HG03565 (cell line): ENCODE measurements at regions not wholly inside any gene's neighbourhood (a gene's known extent, or its start where the extent isn't known, plus 50 kb on each side); places are given as distances from the start of the nearest gene placed in this dataset.
"Not testable (repeated sequence)": the region's sequence is repeated elsewhere in the genome, so short reads cannot be mapped to it uniquely, and the experiment has no call there.

Experiments
- ATAC-seq: cut with Tn5 transposase; IDR thresholded peaks from one replicate; pipeline ENCODE4 v1.9.1; 2021; ENCODE audit warnings: mild to moderate bottlenecking, moderate library complexity; ENCODE audit not compliant: unreplicated experiment

DNA sequence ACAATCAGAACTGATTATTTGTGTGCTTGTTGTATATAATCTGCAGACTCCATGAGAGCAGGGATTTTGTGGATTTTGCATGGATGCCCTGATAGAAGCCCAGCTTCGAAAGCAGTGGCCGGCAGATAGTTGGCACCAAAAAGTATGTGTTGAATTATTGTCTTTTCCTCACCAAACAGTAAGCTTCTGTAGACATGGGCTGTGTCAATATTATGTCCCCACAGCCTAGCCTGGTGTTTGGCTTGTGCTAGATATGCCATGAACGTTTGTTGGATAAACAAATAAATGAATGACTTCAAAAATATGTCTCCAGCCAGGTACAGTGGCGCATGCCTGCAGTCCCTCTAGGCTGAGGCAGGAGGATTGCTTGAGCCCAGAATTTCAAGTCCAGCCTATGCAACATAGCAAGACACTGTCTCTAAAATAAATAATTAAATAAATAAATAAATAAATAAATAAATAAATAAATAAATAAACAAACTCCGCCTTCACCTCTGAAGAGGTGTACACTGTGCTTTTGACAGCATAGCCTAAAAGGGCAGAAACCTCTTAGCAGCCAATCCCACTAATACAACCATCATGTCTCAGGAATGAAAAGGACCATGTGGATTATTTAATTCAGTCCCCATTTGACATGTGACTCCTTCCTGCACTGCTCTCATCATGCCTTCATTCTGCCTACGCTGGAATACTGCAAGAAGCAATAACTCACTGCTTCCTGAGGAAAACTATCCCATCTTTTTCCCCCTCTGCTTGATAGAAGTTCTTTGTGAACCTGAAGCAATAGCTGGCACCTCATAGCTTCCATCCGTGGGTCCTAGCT is 335.2 kb downstream of the FBXW7 start:
- ATAC-seq = no peak

DNA sequence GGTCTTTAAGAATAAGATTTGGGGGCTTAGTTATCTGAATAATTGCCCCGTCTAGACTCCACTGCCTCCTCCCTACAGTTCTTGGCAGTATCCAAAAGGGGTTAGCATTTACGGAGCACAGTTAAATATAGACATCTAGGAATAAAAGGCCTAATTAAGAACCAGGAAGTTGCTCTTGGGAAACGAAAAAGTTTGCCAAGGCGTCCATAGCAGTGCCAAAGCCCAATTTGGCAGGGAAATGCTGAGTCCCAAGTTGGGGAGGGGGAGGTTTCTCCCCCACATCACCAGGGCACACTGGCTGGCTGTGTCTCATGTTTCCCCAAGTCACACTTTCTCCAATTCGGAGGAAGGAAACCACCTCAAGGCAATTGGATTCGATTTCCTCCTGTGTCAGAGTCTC is 338.7 kb downstream of the FBXW7 start:
- no peak for ATAC-seq

DNA sequence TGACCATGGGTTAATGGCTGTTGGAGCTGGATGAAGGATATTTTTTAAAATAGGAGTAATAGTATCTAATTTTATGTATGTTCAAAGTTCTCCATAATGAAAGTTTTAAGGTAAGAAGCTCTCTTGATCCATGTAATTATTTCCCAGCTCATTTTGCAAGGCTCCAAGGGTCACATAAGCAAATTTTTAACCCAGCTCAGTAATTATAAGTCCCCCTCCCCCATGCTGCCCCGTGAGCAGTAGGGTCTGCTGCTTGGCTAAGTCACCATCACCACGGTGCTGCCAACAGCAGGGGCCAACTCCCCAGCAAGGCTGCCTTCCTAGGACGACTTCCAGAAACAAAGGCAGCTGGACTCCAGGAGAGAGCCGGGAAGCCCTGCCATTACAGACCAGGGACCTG is 340.0 kb downstream of the FBXW7 start:
- no peak for ATAC-seq

DNA sequence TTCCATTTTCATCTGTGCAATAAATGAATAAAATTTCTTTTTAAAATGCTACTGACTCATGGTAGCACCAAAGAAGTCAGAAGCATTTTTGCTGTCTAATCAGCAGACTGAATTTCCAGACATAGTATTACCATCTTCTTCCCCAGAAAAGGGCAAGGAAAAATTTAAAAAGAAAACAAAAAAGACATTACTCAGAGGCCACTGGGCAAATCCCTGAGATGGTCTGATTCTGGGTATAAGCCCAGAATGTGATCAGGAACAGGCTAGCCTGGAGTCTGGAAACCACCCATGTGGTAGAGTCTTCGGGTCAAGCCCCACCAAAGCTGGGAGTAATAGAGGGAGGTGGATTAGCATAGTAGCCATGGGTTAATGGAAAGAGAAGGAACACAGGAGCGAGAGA is 342.8 kb downstream of the FBXW7 start:
- no peak for ATAC-seq

DNA sequence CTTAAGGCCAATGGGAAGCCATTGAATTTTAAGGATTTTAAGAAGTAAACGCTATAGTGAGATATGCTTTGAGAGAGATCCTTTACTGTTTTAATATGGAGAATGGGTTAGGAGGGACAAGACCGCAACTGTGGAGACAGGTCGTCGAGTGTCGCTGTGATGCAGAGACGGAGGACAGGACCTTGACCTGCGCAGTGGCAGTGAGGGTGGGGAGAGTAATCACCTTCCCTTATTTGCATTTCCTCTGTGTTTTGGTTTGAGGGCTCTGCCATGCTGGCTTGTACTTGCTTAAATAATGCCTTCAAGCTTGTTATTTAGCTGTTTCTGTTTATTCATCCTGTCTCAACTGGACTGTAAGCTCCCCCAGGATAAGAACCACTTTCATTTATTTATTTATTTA is 345.0 kb downstream of the FBXW7 start:
- no peak for ATAC-seq

DNA sequence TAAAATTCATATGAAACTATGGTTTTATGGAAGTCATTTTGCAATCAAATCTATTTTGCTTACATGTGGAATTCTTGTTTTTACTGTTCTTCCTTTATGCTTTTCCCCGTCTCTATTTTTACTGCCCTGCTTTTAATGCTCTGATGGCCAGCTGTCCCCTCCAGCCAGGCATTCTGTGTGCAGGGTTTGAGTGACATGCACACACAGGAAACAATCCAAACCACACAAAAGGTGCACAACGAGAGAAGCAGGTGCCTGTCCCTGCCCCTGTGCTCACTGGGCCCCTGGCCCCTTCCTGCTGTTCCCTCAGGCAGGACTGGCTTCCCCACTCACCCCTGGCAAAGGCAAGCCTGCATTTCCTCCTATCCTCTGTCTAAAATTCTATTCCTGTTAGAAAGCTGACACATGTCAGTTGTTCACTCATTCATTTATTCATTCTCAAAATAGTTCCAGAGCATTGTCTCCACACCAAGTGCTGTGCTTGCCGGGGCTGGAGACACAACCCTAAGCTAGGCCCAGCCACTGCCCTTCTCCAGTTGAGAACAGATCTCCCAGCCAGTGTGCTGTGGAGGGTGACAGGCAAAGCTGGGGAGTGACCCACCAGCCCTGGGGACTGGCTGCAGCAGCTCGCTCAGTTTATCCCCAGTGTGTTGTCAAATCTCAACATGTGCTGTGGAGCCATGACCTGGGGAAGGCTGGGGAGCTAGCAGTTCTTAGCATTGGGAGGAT is 346.3 kb downstream of the FBXW7 start:
- ATAC-seq = peak; percentile 62

DNA sequence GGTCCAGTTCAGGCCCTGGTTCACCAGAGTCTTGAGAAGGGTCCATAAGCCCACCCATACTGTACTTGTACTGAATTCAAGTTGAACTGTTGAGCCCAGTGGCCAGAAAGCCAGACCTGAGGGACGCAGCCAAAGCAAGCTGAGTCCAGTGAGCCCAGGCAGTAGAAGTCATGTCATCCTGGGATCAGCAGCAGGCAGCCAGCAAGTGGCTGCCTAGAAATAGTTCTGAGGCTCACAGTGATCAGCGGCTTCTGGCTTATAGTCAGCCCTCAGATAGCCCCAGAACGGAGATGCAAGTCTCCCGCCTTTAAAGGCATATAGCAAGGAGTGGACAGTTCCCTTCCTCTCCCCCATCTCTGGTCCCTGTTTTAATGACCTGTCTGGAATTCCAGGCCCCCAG is 347.1 kb downstream of the FBXW7 start:
- no peak for ATAC-seq

DNA sequence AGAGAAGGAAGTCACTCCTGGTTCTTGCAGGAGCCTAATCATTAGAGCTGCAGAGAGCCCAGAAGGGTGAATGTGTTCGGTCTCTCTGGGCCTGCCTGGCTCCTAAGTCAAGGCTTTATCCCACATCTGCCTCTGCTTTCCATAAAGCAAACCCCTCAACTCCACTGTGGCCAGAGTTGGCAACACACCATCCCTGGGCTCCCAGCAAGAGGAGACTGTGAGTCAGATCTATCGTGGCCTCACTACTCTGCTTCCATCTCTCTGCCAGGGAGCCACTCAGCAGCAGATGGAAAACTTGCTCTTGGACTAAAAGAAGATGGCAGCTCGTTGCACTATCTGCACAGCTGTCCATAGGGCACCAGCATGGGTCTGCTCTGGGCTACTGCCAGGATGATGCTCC is 348.2 kb downstream of the FBXW7 start:
- no peak for ATAC-seq

DNA sequence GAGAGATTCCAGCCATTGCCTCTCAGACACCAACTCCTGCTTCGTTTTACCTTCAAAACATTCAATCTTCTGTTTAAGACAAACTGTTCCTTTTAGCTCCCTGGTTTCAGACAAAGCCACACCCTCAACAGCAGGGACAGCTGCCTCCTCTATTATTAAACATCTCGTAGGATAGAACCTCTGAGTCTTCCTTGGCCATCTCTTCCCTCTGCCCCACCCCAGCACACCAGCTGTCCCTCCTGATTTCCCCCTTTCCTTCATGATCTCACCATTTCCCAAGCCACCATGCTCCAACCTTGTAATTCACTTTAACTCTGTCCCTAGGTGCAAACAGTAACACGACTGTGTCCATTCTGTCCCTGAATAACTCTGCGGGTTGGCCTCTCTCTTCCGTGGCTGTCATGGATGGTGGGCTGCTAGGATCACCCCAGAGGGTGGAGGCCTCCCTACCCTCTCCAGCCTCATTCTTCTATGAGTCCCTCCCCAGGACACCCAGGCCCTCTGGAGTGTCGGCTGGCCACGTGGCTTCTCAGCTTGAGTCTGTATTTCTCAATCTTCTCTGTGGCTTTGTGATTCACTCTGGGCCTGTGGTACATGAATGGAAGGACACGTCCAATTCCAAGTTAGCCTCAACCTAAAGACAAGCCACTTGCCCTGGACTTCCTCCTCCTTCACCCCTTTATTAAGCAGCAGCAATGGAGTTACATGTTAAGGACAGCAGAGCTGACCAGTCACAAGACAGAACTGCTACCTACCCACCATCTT is 349.9 kb downstream of the FBXW7 start:
- no peak for ATAC-seq

DNA sequence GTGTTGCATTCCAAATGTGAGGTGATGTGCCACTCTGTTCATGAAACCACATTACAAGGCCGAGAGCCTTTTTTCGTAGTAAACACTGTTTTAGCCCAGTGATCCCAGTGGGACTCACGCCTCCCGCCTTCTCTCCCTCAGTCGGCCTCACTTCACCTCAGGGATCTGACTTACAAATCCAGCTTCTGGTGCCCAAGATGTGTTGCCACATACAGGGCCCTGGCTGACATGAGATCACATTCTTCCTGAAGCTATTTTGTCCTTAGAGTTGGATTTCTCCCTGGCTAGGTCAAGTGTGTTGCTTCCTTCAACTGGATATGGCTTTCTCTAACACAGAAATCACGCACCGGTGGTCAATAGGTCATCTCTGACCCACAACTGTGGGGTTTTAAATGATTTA is 354.7 kb downstream of the FBXW7 start:
- no peak for ATAC-seq

DNA sequence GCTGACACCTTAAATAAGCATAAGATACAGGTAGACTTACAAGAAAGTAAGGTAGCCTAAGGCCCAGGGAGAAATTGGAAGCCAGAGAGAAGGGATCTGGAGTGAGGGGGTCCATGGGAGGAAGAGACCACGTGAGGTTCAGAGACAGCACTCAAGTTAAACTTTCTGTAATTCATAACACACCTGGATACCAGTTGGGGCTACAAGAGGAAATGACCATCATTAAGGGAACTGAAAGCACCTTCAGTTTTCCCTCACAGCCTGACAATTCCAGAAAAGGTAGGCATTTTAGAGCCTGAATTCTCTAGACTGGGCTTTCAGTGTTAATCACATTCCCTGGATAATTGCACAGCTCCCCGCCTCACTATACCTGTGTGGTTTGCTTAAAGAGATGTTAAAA is 355.5 kb downstream of the FBXW7 start:
- no peak for ATAC-seq

DNA sequence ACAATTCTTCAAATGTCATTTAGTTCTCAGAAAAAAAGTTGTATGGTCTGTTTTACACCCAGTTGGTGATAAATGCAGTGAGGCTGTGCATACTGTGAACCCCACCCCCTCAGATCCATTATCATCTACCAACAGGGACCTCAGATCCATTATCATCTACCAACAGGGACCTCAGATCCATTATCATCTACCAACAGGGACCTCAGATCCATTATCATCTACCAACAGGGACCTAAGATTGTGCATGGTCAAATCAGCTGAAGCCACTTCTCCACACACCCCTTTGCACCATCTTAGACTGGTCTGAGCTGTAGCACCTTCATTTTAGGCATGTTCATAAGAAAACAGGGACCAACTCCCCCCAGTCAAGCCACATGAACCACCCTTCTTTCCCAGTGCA is 358.4 kb downstream of the FBXW7 start:
- ATAC-seq = not testable (repeated sequence)

DNA sequence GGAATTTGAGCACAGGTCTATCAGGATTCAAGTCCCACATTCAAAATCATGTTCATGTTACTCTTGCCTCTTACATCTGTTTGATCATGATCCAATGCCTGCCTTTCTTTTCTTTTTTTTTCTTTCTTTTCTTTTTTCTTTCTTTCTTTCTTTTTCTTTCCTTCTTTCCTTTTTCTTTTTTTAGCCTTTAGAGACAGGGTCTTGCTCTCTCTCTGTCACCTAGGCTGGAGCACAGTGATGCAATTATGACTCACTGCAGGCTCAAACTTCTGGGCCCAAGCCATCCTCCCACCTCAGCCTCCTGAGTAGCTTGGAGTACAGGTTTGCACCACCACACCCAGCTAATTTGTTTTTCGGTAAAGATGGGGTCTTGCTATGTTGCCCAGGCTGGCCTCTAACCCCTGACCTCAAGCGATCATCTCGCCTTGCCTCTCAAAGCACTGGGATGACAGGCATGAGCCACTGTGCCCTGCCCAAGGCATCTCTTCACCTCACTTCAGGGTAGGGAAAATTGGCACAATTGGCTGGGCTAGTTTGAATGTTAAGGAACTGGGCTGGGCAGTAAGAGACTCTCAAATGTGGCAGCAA is 359.2 kb downstream of the FBXW7 start:
- no peak for ATAC-seq

DNA sequence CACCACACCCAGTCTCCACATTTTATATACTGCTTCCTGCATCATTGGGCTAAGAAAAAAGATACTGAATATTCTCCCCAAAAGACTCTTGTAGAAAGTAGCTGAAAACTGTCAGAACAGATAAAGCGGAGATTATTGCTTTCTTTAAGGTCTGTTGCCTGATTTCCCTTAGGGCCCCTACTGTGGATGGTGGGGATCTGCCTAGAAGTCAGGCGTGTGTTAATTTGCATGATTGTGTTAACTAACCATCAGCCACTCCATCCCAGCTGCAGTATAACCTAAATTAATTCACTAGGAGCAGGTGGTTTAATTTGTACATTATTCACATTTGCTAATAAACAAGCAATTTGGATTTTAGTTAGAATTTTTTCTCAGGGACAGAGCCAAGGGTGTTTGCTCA is 360.3 kb downstream of the FBXW7 start:
- no peak for ATAC-seq

DNA sequence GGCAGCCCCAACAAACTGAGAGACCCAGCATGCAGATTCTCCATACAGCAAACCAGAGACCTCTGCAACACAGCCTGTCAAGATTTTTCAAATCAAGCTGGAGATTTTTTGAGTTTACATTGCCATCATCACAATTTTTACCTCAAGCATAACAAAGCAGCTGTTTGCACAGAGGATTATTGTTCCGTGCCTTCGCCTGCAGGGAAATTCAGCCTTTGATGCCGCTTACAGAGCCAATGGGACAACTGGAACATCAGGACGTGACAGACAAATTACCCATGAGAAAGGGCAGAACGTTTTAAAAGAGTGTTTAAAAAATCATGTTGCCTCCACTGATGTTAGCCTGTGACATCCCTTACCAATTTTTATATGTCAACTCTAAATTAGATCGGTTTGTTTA is 363.7 kb downstream of the FBXW7 start:
- no peak for ATAC-seq

DNA sequence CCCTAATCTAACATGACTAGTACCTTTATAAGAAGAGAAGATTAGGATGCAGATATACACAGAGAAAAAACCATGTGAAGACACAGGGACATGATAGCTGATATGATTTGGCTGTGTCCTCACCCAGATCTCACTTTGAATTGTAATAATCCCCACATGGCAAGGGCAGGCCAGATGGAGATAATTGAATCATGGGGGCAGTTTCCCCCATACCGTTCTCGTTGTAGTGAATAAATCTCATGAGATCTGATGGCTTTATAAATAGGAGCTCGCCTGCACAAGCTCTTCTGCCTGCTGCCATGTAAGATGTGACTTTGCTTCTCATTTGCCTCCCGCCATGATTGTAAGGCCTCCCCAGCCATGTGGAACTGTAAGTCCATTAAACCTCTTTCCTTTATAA is 364.3 kb downstream of the FBXW7 start:
- no peak for ATAC-seq

DNA sequence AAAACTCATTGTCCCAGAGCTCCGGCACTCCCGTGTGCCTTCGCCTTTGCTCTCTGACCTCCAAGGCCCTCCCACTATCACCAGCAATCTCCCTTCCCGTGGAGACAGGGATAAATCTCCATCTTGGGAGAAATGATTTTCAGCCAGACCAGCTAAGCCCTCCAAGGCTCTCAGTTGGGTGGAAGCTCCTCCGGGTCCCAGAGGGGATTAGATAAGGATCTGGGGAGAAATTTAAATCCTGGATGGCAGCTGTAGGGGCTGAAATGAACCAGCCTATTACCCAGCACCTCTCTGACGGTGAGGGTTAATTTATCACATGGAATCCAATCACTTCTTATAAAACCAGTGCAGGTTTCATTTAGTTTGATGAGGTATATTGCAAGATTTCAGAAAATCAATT is 366.2 kb downstream of the FBXW7 start:
- no peak for ATAC-seq

DNA sequence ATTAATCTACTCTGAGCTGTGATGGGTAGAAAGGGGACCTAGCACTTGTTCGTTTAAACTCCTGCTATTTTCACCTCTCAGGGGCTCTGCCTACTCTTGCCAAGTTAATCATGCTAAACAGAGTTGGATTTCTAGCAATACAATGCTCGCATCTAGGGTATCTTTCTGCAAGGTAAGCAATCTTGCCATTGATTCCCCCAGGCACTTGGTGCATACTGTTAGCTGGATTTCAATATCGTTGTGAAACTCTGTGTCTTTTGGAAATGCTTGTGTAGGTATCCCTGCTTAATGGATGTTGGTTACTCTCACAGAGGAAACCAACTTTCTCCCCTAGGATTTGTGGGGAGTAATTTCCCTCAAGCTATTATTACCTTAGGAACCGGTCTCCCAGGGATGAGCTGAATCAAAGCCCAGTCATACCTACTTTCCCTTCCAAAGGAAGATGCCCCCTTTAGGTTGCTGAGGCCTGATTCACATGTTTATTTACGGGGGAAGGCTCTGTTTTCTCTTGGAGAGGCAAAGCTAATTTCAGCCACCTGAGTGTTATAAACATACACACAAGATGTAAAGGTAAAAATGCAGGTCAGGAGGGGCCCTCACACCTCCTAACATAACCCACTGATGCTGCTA is 366.8 kb downstream of the FBXW7 start:
- ATAC-seq = no peak

DNA sequence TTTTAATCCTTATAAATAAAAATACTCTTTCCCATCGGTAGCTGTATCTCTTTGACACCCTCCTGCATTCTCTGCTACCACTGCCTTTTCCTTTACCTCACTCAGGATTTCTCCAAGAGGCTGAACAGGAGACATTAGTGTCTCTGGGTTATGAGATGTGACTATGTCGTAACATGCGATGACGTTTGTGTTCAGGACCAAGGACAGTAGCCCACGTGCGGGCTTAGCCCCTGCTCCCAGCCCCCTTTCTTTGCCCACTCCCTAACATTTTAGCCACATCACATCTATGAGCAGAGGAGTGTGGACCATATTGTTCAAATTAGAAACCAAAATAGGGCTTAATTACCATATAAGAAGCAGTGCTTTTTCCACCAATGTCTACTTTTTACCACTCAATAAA is 369.3 kb downstream of the FBXW7 start:
- no peak for ATAC-seq

DNA sequence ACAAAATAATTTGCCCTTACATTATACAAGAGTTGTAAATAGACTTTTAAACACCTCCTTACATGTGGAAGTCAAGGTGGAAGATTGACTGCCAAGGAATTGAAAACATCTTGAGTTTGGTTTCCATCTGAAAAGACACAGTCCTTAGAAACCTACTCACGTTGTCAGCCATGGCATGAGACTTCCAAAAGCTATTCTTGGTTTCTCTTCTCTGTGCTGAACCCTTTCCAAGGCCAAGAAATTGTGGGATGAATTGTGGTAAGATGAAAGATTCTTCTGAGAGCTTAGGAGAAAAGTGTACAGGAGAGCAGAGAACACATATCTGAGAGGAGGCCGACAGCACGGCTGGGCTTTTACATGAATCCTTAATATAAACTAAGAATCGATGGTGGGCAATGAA is 370.0 kb downstream of the FBXW7 start:
- ATAC-seq = no peak

DNA sequence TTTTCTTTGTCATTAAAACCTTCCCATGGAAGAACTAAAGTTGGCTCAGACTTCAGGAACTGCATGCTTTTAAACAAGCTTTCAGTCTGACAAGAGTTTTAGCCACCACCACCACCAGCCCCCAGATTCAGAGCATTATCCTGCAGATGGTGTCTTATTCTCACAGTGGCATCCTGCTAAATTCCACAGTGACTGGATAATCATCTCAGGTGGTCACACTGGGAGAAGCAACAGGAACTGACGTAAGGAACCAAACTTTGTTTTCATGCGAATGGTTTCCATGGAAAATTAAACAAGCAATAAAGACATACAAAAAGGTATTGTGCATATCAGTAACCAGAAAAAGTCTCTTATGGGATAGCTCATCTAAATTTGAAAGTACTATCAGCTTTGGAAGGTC is 370.7 kb downstream of the FBXW7 start:
- no peak for ATAC-seq
